Fibroblast of mammary gland (primary cell): ENCODE measurements at regions not wholly inside any gene's neighbourhood (a gene's known extent, or its start where the extent isn't known, plus 50 kb on each side); places are given as distances from the start of the nearest gene placed in this dataset.

Experiments used
- DNase-seq: peaks from one replicate; pipeline ENCODE4 v3.0.0-alpha.2; 2010; ENCODE audit warnings: low read depth
- H3K4me3 ChIP-seq: 2 replicates; pipeline ENCODE4 v1.5.1; 2011; ENCODE audit warnings: low read depth, mild to moderate bottlenecking, low read length, moderate library complexity; ENCODE audit not compliant: control insufficient read depth
- TF ChIP-seq, protein P1 (sequence below): conservative IDR thresholded peaks from 2 replicates; pipeline ENCODE4 v1.5.1; 2011; ENCODE audit warnings: low read depth, low read length, inconsistent platforms; ENCODE audit not compliant: control insufficient read depth, insufficient read depth

DNA sequence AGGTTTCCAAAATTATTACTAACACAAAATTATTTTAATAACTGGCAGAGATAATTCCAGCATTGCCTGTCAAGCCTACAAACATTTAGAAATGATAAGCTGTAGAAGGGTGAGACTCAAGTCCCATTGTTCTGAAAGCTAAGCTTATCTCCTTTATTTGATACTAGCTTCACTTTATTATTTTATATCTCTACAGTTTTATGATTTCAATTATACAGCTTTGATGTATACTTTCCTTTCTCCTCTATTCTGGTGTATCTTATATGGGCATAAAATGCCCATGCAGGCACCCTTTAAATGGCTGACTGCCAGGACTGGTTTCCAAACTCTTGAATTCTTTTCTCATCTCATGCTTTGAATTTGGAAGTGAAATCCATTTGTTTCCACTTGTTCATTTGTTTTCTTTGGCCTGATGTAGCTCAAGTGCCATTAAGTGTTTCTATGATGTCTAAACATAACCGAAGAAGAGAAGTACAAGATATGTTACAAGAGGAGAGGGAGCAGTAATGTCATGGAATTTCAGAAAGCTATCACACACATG is 372.1 kb upstream of the ARHGEF26 start:
- TF ChIP-seq, protein P1, sequence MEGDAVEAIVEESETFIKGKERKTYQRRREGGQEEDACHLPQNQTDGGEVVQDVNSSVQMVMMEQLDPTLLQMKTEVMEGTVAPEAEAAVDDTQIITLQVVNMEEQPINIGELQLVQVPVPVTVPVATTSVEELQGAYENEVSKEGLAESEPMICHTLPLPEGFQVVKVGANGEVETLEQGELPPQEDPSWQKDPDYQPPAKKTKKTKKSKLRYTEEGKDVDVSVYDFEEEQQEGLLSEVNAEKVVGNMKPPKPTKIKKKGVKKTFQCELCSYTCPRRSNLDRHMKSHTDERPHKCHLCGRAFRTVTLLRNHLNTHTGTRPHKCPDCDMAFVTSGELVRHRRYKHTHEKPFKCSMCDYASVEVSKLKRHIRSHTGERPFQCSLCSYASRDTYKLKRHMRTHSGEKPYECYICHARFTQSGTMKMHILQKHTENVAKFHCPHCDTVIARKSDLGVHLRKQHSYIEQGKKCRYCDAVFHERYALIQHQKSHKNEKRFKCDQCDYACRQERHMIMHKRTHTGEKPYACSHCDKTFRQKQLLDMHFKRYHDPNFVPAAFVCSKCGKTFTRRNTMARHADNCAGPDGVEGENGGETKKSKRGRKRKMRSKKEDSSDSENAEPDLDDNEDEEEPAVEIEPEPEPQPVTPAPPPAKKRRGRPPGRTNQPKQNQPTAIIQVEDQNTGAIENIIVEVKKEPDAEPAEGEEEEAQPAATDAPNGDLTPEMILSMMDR = no peak
- H3K4me3 ChIP-seq = no peak overlapping the region
- no peak for DNase-seq

DNA sequence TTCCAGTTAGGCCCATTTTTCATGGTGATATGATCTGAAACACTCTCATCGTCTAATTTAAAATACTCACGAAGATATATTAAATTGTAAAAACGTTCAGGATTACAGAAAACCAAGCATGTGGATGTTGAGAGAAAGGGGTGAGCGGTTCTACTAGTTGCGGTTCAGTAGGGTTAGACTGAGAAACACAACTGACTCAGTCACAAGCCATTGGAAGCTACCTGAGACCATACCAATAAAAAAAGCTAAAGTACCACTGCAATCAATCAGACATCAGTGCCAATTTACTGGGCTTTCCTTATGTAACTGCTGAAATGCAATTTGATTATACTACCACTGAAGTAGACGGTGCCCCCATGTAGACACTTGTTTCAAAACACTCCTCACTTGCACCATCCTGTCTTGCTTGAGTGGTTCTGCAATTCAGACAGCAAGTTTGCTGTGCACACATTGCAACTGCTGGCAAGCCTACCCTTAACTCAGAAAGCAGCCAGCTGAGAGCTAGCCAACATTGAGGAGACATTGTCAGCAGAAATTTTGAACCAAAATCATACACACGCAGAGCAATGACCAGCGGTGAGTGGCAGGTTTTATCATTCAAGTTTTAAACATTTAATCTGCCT is 368.7 kb upstream of the ARHGEF26 start:
- TF ChIP-seq, protein P1 = no peak
- no peak for DNase-seq
- no peak overlapping the region for H3K4me3 ChIP-seq

- no peak for DNase-seq
These were observed 368.2 kb upstream of the ARHGEF26 start for GRCh38 chr3:153753035-153753434.

DNA sequence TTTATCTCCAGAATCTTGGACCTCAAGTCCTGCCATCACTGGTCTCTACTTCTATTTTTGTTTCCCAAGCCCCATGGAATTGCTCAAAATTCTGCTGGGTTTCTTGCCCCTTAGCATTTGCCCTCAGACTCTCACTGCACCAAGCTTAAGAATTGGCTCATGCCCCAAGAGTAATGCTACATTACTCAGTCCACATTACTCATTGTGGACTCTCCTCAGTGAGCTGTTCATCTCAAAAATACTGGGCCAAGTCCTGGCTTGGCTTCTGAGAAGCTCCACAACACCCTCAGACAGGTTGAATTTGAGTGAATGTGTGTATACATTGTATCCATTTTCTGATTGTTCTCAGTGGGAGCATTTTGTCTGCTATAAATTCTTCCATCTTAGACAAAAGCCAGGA is 364.4 kb upstream of the ARHGEF26 start:
- TF ChIP-seq, protein P1 = no peak
- no peak overlapping the region for H3K4me3 ChIP-seq
- DNase-seq = peak; percentile 67

More at GRCh38 chr3:153753035-153753434, 368.2 kb upstream of the ARHGEF26 start:
- TF ChIP-seq, protein P1 = no peak
- H3K4me3 ChIP-seq = no peak overlapping the region

GRCh38 chr3:153757839-153758238 is 363.4 kb upstream of the ARHGEF26 start:
- TF ChIP-seq, protein P1 = no peak
- no peak for DNase-seq
- H3K4me3 ChIP-seq = no peak overlapping the region

DNA sequence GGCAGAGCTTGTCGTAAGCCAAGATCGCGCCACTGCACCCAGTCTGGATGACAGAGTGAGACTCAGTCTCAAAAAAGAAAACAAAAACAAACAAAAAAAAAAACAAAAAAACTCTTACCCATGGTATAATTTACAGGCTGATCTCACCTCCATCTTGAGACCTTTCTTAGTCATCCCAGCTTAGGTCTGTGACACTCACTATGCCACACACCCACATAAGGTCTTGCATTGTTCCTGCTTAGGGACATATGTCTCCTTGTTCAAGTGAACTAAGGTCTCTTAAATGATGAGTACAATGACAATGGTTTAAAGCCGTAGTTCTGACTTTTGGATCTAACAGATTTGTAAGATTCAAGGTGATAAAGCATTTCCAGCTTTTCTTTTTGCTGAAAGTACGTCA is 360.2 kb upstream of the ARHGEF26 start:
- H3K4me3 ChIP-seq = no peak overlapping the region
- DNase-seq = no peak
- TF ChIP-seq, protein P1 = no peak
